Body of pancreas (tissue), 4 donors: ENCODE measurements at regions not wholly inside any gene's neighbourhood (a gene's known extent, or its start where the extent isn't known, plus 50 kb on each side); places are given as distances from the start of the nearest gene placed in this dataset.
"Not testable (repeated sequence)": the region's sequence is repeated elsewhere in the genome, so short reads cannot be mapped to it uniquely, and the experiment has no call there.

Experiments used
- ATAC-seq: fragments of 150-250 bp; one replicate; pipeline ENCODE4 v1.9.1; 2016
- DNase-seq, 4 donors: peaks; one replicate each; pipeline ENCODE4 v3.0.0-alpha.2; 2019
- H3K27ac ChIP-seq, 4 donors: fragments of 200-600 bp; sonication (generic); 1 replicate in 3 of 4; 2 replicates in 1 of 4; pipeline versions ENCODE4 v1.5.1 to v1.6.1; 2016 to 2019; ENCODE audit warnings: mild to moderate bottlenecking in 1 of 4, mixed read lengths in 1 of 4, moderate library complexity in 1 of 4
- H3K27me3 ChIP-seq, 2 donors: fragments of 200-600 bp; sonication (generic); one replicate each; pipeline ENCODE4 v1.6.0; 2016; ENCODE audit warnings: mild to moderate bottlenecking in 1 of 2
- H3K36me3 ChIP-seq, 2 donors: fragments of 200-600 bp; sonication (generic); replicated peaks in 1 of 2; 2 replicates each; pipeline ENCODE4 v1.5.1; 2016; ENCODE audit warnings: low read depth in 2 of 2; ENCODE audit not compliant: insufficient read depth in 1 of 2
- H3K4me1 ChIP-seq: fragments of 200-600 bp; sonication (generic); one replicate; pipeline ENCODE4 v1.6.0; 2016
- H3K4me3 ChIP-seq, 2 donors: fragments of 200-600 bp; sonication (generic); 1 replicate in 1 of 2; 2 replicates in 1 of 2; pipeline ENCODE4 v1.5.1; 2016 to 2019
- H3K9me3 ChIP-seq, 3 donors: fragments of 200-600 bp; sonication (generic); 1 replicate in 2 of 3; 2 replicates in 1 of 3; pipeline ENCODE4 v1.5.1; 2016
- CTCF ChIP-seq, 7 experiments: fragments of 450-650 bp in 4 of 7; fragments of 200-600 bp in 3 of 7; sonication (generic) in 3 of 7; IDR thresholded peaks; one replicate each; pipeline ENCODE4 v1.5.1; 2016 to 2019; ENCODE audit warnings: antibody characterized with exemption in 7 of 7
- POLR2A ChIP-seq, 3 donors: fragments of 450-650 bp; IDR thresholded peaks; one replicate each; pipeline ENCODE4 v1.6.1; 2016; ENCODE audit warnings: antibody characterized with exemption in 3 of 3, mild to moderate bottlenecking in 2 of 3
- WGBS, 2 donors: methylation state at CpG; one replicate each; pipeline ENCODE4 v1.1.5; 2017; 5-methylcytosine and 5-hydroxymethylcytosine counted together
- intact Hi-C: fragments of 100-400 bp; cut with DNase I; formaldehyde crosslinking; loops from one replicate; pipeline ENCODE4 v1.15.1; 2023

- ATAC-seq (no peak), DNase-seq (no peak)
- no peak overlapping the region for H3K4me3 ChIP-seq
- H3K4me1 ChIP-seq: no peaks in the 10 kb centered on the region
- no peak overlapping the region for H3K27ac ChIP-seq
- TF ChIP-seq POLR2A (IDR thresholded peaks at IDR 0.05): no peak
- TF ChIP-seq CTCF (IDR thresholded peaks at IDR 0.05): no peak
- 73 to 88% methylated on average over 1 of the region's 1 CpG for WGBS, 2 donors
- intact Hi-C loops: no loop called here
- no peaks in the 10 kb centered on the region for H3K36me3 ChIP-seq
- no peaks in the 10 kb centered on the region for H3K27me3 ChIP-seq
- peaks cover 0 to 7% (median 0%) of the 10 kb centered on the region in 3 donors for H3K9me3 ChIP-seq
Observed at GRCh38 chr16:72637306-72637705, 410.6 kb downstream of the ZFHX3 start.

DNA sequence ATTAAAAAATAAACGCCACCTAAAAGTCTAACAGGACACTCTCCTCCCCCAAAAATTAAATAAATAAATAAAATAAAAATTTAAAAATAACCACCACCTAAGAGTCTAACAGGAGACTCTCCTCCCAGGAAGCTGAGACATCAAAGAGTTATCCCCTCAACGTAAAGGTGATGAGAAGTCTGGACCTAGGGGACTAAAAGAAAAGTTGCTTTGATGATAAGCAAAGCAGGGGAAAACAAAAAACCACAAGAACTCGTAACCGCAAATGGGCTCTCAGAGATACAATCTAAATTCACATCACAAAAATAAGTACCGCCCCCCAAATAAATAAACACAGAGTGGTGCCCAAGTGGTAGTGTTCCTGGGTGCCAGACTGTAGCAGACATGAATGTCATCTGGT, 412.2 kb downstream of the ZFHX3 start:
- Histone ChIP-seq H3K4me1 (no peaks in the 10 kb centered on the region), H3K36me3 (no peaks in the 10 kb centered on the region), H3K27ac (no peak overlapping the region), H3K4me3 (no peak overlapping the region), H3K27me3 (no peaks in the 10 kb centered on the region), H3K9me3 (no peaks in the 10 kb centered on the region)
- no peak for DNase-seq
- ATAC-seq: no peak
- intact Hi-C loops: no loop called here
- 84 to 93% methylated on average over 5 of the region's 5 CpGs for WGBS, 2 donors
- no peak for TF ChIP-seq CTCF (IDR thresholded peaks at IDR 0.05)
- TF ChIP-seq POLR2A (IDR thresholded peaks at IDR 0.05): no peak

- Histone ChIP-seq H3K4me1 (no peaks in the 10 kb centered on the region), H3K36me3 (no peaks in the 10 kb centered on the region), H3K27me3 (no peaks in the 10 kb centered on the region), H3K27ac (no peak overlapping the region), H3K9me3 (no peaks in the 10 kb centered on the region), H3K4me3 (no peak overlapping the region)
- TF ChIP-seq POLR2A (IDR thresholded peaks at IDR 0.05): no peak
- no peak for TF ChIP-seq CTCF (IDR thresholded peaks at IDR 0.05)
- intact Hi-C loops: no loop called here
- ATAC-seq: no peak
- WGBS, 2 donors: 79 to 85% methylated on average over 4 of the region's 4 CpGs
- DNase-seq: no peak
Observed at GRCh38 chr16:72635104-72635503, 412.8 kb downstream of the ZFHX3 start.

DNA sequence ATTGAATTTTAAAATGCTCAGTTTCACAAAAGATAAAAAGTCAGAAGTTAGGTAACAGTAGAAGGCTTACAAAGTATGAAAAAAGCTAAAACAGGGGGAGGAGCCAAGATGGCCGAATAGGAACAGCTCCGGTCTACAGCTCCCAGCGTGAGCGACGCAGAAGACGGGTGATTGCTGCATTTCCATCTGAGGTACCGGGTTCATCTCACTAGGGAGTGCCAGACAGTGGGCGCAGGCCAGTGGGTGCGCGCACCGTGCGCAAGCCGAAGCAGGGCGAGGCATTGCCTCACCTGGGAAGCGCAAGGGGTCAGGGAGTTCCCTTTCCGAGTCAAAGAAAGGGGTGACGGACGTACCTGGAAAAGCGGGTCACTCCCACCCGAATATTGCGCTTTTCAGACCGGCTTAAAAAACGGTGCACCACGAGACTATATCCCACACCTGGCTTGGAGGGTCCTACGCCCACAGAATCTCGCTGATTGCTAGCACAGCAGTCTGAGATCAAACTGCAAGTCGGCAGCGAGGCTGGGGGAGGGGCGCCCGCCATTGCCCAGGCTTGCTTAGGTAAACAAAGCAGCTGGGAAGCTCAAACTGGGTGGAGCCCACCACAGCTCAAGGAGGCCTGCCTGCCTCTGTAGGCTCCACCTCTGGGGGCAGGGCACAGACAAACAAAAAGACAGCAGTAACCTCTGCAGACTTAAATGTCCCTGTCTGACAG, 420.6 kb downstream of the ZFHX3 start:
- WGBS, 2 donors: 74 to 89% methylated on average over 21 to 29 of the region's 30 CpGs
- H3K27ac ChIP-seq, H3K36me3 ChIP-seq, ATAC-seq, H3K4me3 ChIP-seq, DNase-seq, H3K9me3 ChIP-seq, H3K27me3 ChIP-seq, H3K4me1 ChIP-seq, intact Hi-C loops: not testable (repeated sequence)

- Histone ChIP-seq H3K27me3 (no peaks in the 10 kb centered on the region), H3K36me3 (no peaks in the 10 kb centered on the region), H3K4me1 (no peaks in the 10 kb centered on the region), H3K4me3 (no peak overlapping the region), H3K9me3 (no peaks in the 10 kb centered on the region), H3K27ac (no peak overlapping the region)
- intact Hi-C loops: no loop called here
- ATAC-seq (no peak), DNase-seq (no peak)
- TF ChIP-seq CTCF (IDR thresholded peaks at IDR 0.05): no peak
- TF ChIP-seq POLR2A (IDR thresholded peaks at IDR 0.05): no peak
Observed at GRCh38 chr16:72626623-72627022, 421.3 kb downstream of the ZFHX3 start.
